GM21390 (cell line): ENCODE measurements at regions not wholly inside any gene's neighbourhood (a gene's known extent, or its start where the extent isn't known, plus 50 kb on each side); places are given as distances from the start of the nearest gene placed in this dataset.
"Not testable (repeated sequence)": the region's sequence is repeated elsewhere in the genome, so short reads cannot be mapped to it uniquely, and the experiment has no call there.

Experiments used
- ATAC-seq: cut with Tn5 transposase; IDR thresholded peaks from one replicate; pipeline ENCODE4 v1.9.1; 2021; ENCODE audit not compliant: unreplicated experiment

DNA sequence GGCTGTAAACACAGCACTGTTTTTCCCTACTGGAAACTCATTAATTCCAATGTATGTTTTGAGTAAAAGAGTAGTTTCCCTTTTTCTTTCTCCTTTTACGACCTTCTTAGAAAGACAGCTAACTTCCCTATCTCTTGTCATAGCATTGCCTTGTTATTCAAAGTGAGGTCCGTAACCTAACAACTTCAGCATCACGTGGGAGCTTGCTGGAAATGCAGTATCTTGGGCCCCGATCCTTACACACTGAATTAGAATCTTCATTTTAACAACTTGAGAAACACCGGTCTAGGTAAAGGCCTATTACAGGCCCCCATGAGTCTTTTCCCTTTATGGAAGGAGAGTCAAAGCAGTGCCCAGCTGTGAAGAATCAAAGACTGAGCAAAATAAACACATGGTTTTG, 230.7 kb upstream of the PRKD1 start:
- ATAC-seq: no peak

- ATAC-seq: no peak
Observed at GRCh38 chr14:30159374-30159773, 231.7 kb upstream of the PRKD1 start.

GRCh38 chr14:30160608-30161007, 233.0 kb upstream of the PRKD1 start:
- ATAC-seq: no peak

DNA sequence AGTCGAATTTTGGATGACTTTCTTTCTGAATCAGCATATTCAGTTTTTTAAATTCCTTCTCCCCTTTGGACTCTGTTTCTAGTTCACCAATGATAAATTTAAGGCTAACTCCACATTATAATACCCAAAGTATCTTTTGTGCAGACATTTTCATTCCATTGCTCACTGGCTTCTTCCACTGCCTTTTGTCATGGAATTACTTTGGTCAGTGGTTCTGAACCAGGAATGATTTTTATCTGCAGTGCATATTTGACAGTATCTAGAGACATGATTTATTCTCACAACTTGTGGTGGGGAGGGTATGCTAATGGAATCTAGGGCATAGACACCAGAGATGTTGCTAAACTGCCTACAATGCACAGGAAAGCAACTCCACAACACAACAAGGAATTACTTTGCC, 234.4 kb upstream of the PRKD1 start:
- no peak for ATAC-seq

DNA sequence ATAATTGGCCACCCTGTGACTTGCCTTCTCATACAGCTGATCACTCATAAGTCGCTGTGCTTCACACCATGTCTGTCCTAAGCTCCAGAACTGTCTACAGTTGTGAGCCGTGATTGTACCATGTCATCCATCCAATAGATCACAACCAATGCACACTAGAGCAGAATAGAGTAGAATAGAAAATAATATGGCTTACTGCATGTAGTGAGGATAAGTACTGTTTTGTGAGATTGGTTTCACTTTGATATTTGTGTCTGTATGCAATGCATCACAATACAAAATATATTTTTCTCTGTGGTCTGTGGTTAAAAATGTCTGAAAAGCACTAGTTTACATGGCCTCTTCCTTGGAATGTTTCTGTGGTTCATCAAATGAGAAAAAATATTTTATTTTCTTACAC, 237.6 kb upstream of the PRKD1 start:
- no peak for ATAC-seq

- no peak for ATAC-seq
Observed at GRCh38 chr14:30177781-30178180, 250.1 kb upstream of the PRKD1 start.

- ATAC-seq: no peak
Observed at GRCh38 chr14:30179381-30180130, 251.9 kb upstream of the PRKD1 start.

DNA sequence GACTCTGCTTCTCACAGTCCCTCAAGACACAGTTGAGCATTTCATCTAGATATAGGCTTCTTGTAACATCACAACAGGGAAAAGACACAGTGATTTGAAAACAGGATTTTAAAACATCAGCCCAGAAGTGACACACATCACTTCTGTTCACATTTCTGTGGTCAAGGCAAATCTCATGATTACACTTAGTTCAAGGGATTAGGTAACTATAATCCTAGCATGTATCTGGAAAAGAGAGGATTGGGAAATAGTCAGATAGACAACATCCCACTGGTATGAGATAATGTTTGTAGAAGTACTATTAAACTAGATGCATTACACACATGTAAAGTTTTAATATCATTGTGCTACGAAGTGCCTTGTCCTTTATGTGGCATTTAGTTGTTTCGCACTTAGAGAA, 252.6 kb upstream of the PRKD1 start:
- no peak for ATAC-seq

DNA sequence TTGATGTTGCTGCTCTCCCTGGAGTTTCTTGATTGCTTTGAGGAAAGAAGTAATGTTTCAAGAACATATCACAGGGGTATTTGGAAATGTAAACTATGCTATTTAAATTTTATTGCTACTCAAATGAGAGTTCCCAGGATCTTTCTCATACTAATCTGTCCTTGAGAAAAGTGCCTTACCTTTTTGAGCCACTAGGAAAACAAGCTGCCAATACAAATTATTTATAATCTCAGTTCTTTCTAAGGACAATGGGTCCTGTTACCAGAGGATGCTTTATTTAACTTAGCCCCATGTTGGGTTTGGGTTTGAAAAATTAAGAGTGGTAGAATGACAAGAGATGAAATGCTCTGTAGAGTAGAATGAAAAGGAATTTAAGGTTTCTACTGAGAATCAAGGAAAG, 258.2 kb upstream of the PRKD1 start:
- ATAC-seq: no peak

DNA sequence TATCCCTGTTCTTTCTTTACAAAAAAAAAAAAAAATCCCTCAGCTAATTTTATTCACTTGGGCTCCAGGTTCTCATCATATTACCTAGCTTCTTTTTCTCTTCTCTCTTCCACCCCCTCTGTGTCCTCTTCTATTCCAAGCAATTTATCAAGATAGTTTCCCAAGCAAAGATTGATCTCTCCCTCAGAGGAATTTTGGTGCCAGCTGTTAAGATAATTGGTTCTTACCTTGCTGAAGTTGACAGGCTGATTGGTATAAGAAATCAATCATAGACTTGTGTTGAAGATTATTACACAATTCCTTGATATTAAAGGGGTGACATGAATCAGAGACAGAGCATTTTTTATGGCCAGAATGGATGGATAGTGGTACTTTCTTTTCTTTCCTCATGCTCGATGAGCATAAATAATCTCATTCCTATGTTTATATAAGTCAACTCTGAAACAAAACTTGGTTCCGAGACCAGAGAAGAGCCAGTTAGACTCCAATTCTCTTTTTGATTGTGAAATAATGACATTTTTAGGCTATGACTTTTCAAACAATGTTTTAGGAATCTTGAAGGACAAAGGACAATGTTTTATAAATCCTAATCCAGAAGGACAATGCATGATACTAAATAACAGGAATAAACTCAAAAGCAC, 264.1 kb upstream of the PRKD1 start:
- ATAC-seq: no peak

DNA sequence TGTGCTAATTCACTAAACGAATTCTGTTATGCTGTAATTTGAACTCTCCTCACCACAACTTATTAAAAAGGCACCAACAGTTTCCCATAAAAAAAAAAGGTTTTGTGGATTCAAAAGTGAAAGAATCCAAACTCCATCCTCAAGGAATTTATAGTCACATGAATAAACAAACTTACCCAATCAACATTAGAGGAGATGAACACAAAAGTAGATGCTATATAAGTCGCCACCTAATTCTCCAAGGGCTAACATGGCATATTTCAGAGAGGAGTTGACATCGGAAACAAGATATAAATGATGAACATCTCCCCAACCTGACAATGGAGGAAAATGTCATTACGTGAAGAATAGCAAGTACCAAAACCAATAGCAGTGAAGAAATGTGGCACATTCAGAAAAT, 265.5 kb upstream of the PRKD1 start:
- ATAC-seq: no peak

DNA sequence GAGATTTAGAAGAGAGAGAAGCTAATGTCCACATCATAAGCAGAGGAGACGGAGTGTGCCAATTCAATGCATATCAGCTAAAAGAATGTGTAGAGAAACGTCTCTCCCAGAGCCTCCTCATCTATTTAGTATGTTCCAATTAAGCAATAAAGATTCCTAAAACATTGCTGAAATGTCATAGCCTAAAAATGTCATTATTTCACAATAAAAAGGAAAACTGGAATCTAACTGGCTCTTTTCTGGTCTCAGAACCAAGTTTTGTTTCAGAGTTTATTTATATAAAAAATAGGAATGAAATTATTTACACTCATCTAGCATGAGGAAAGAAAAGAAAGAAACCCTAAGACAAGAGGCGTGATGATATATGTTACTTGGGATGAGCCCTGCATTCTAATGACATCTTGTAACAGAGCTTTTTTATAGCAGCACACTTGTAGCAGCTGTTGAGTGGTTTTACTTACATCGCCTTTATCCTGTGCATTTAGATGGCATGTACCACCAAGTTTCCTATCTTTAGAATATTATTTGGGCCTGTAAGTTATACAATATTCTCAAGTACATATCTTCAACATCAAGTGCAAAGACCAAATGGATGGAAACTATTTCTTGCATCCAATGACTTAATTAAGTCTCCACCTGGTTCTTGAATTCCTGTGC, 266.3 kb upstream of the PRKD1 start:
- no peak for ATAC-seq

GRCh38 chr14:30194741-30195148, 267.1 kb upstream of the PRKD1 start:
- ATAC-seq: no peak

DNA sequence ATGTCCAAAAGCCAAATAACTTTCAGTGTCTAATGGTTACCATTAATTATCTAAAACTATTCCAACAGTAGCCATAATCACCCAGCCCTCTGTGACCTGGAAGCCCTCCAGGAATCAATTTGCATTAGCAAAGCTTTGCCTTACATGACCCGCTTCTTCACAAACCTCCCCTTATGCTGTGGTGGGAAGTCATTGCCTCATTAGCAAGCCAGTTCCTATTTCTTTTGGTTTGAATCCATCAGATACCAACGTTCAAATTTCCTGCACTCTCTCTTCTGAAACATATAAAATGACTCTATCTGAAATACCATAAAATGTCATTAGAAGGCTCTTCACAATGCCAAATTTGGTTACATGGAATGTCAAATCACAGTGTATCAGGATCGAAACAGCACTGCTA, 268.3 kb upstream of the PRKD1 start:
- ATAC-seq: no peak

GRCh38 chr14:30196861-30197260, 269.2 kb upstream of the PRKD1 start:
- no peak for ATAC-seq

DNA sequence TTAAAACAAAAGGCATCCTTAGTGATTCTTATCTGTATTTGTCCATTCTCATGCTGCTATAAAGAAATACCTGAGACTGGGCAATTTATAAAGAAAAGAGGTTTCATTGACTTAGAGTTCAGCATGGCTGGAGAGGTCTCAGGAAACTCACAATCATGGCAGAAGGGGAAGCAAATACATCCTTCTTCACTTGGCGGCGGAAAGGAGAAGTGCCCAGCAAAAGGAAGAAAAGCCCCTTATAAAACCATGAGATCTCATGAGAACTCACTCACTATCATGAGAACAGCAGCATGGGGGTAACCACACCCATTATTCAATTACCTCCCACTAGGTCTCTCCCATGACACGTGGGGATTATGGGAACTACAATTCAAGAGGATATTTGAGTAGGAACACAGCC, 271.1 kb upstream of the PRKD1 start:
- not testable (repeated sequence) for ATAC-seq

GRCh38 chr14:30204431-30204980, 276.9 kb upstream of the PRKD1 start:
- no peak for ATAC-seq

DNA sequence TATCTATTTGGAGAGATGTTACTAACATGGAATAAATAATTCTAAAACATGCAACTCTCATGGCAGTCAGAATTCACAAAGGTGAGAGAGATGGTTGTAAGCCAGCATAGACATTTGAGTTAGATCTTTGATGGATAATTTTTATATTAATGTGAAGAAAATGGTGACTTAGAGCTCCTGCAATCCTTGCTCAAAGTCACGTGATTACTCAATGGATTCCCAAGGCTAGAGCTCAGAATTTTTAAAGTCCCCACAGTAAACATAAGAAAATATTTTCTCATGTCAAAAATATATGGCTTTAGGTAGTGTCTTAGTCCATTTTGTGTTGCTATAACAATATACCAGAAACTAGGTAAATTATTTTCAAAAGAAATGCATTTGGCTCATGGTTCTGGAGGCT, 281.5 kb upstream of the PRKD1 start:
- no peak for ATAC-seq

DNA sequence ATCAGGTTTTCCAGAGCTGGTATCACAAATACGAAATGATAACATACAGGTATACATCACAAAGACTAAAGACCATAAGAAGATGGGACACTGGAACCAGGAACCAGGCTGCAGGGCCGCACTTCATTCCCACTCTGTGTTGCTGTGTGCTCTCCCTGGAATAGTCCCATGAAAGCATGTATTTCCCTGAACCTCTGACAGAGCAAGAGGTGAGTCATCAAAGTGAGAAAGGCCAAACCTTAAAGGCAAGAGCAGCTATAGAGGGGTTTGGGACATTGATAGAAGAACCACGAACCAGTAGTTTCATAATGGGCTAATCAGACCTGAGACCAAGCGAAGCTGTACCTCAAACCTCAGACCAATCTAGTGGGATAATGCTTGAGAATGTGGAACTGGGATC, 283.0 kb upstream of the PRKD1 start:
- no peak for ATAC-seq

DNA sequence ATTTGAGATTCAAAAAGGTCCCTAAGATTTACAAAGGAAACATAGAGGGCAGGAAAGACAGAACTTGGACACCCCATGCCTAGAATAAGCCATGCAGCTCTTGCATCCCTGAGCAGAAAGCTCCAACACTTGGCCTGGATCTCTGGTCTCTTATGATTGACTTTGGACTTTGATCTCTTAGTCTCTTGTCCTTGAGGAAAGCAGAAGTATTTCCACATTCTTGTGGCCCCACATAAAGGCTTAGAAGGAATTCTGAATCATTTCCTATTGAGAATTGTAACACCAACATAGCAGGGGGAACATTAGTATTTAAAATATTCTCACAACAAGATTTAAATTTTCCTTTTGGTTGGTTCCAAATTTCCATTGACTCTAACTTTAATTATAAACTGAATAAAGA, 283.7 kb upstream of the PRKD1 start:
- no peak for ATAC-seq

GRCh38 chr14:30214014-30214413, 286.4 kb upstream of the PRKD1 start:
- ATAC-seq: no peak

GRCh38 chr14:30214461-30215090, 286.9 kb upstream of the PRKD1 start:
- ATAC-seq: no peak
